H9 (cell line): ENCODE measurements at regions not wholly inside any gene's neighbourhood (a gene's known extent, or its start where the extent isn't known, plus 50 kb on each side); places are given as distances from the start of the nearest gene placed in this dataset.

ENCODE experiments used
- DNase-seq: peaks from one replicate; pipeline ENCODE4 v3.0.0-alpha.2; 2017
- H2AFZ ChIP-seq: one replicate; pipeline ENCODE4 v1.6.1; 2013; ENCODE audit warnings: mild to moderate bottlenecking, low read length, control low read depth, moderate library complexity
- H2AK5ac ChIP-seq: 2 replicates; pipeline ENCODE4 v1.6.1; 2013; ENCODE audit warnings: low read length, control low read depth, mixed read lengths; ENCODE audit not compliant: insufficient read length
- H2BK120ac ChIP-seq: one replicate; pipeline ENCODE4 v1.6.1; 2013; ENCODE audit warnings: low read depth, mild to moderate bottlenecking, low read length, control low read depth, inconsistent platforms; ENCODE audit not compliant: poor library complexity, severe bottlenecking
- H2BK12ac ChIP-seq: 2 replicates; pipeline ENCODE4 v1.6.1; 2013; ENCODE audit warnings: low read length, control low read depth, mixed read lengths, low read depth; ENCODE audit not compliant: insufficient read length
- H2BK15ac ChIP-seq: 2 replicates; pipeline ENCODE4 v1.6.1; 2013; ENCODE audit warnings: low read depth, low read length, control low read depth
- H2BK20ac ChIP-seq: one replicate; pipeline ENCODE4 v1.6.1; 2013; ENCODE audit warnings: low read depth, mild to moderate bottlenecking, low read length, control low read depth, inconsistent platforms; ENCODE audit not compliant: poor library complexity, severe bottlenecking
- H2BK5ac ChIP-seq: 2 replicates; pipeline ENCODE4 v1.6.1; 2013; ENCODE audit warnings: low read length, control low read depth, mixed read lengths; ENCODE audit not compliant: insufficient read length
- H3K14ac ChIP-seq: 2 replicates; pipeline ENCODE4 v1.6.1; 2013; ENCODE audit warnings: low read length, control low read depth; ENCODE audit not compliant: insufficient read depth
- H3K18ac ChIP-seq: 2 replicates; pipeline ENCODE4 v1.6.1; 2013; ENCODE audit warnings: low read depth, mild to moderate bottlenecking, mixed read lengths, low read length, control low read depth; ENCODE audit not compliant: insufficient read length
- H3K23ac ChIP-seq: 2 replicates; pipeline ENCODE4 v1.6.1; 2013; ENCODE audit warnings: low read length, control low read depth, mixed read lengths, low read depth; ENCODE audit not compliant: insufficient read length
- H3K23me2 ChIP-seq: 2 replicates; pipeline ENCODE4 v1.6.1; 2013; ENCODE audit warnings: low read depth, mild to moderate bottlenecking, mixed read lengths, low read length, control low read depth; ENCODE audit not compliant: insufficient read length, poor library complexity, severe bottlenecking
- H3K27ac ChIP-seq: 2 replicates; pipeline ENCODE4 v1.5.1; 2013; ENCODE audit warnings: low read length, control low read depth, mixed read lengths, low read depth; ENCODE audit not compliant: insufficient read length
- H3K27me3 ChIP-seq: 2 replicates; pipeline ENCODE4 v1.6.1; 2013; ENCODE audit warnings: low read length, control low read depth, inconsistent platforms; ENCODE audit not compliant: insufficient read depth
- H3K4ac ChIP-seq: 2 replicates; pipeline ENCODE4 v1.6.1; 2013; ENCODE audit warnings: low read depth, mild to moderate bottlenecking, control low read depth, inconsistent platforms, low read length, moderate library complexity
- H3K4me1 ChIP-seq: 2 replicates; pipeline ENCODE4 v1.6.1; 2013; ENCODE audit warnings: low read length, control low read depth, inconsistent platforms; ENCODE audit not compliant: insufficient read depth
- H3K4me2 ChIP-seq: 2 replicates; pipeline ENCODE4 v1.6.1; 2013; ENCODE audit warnings: low read length, control low read depth, mixed read lengths; ENCODE audit not compliant: insufficient read length, insufficient read depth
- H3K56ac ChIP-seq: 2 replicates; pipeline ENCODE4 v1.6.1; 2013; ENCODE audit warnings: low read depth, mild to moderate bottlenecking, mixed read lengths, low read length, control low read depth; ENCODE audit not compliant: insufficient read length
- H3K79me1 ChIP-seq: 2 replicates; pipeline ENCODE4 v1.6.1; 2013; ENCODE audit warnings: low read depth, mild to moderate bottlenecking, moderate library complexity, low read length, control low read depth, inconsistent platforms; ENCODE audit not compliant: insufficient read depth, poor library complexity, severe bottlenecking
- H3K79me2 ChIP-seq: 2 replicates; pipeline ENCODE4 v1.6.1; 2013; ENCODE audit warnings: low read length, control low read depth, inconsistent platforms; ENCODE audit not compliant: insufficient read depth
- H3K9ac ChIP-seq: 2 replicates; pipeline ENCODE4 v1.6.1; 2013; ENCODE audit warnings: low read length, control low read depth, mixed read lengths; ENCODE audit not compliant: insufficient read length; ENCODE audit errors: extremely low read depth
- H3K9me3 ChIP-seq: one replicate; pipeline ENCODE4 v1.6.1; 2013; ENCODE audit warnings: low read depth, low read length, inconsistent platforms; ENCODE audit not compliant: control insufficient read depth
- H3T11ph ChIP-seq: one replicate; pipeline ENCODE4 v1.6.1; 2013; ENCODE audit warnings: mild to moderate bottlenecking, low read length, control low read depth, inconsistent platforms
- H4K20me1 ChIP-seq: one replicate; pipeline ENCODE4 v1.6.1; 2013; ENCODE audit not compliant: control insufficient read depth, insufficient read length, insufficient read depth
- H4K5ac ChIP-seq: 2 replicates; pipeline ENCODE4 v1.6.1; 2013; ENCODE audit warnings: low read depth, mild to moderate bottlenecking, mixed read lengths, low read length, control low read depth; ENCODE audit not compliant: insufficient read length
- H4K8ac ChIP-seq: replicated peaks from 2 replicates; pipeline ENCODE4 v1.6.1; 2013; ENCODE audit warnings: low read length, control low read depth, mixed read lengths, low read depth; ENCODE audit not compliant: insufficient read length
- H4K91ac ChIP-seq: 2 replicates; pipeline ENCODE4 v1.6.1; 2013; ENCODE audit warnings: low read depth, mild to moderate bottlenecking, moderate library complexity, mixed read lengths, low read length, control low read depth; ENCODE audit not compliant: insufficient read length
- H3K27ac Mint-ChIP-seq, 3 experiments: 2 replicates in 2 of 3; 3 replicates in 1 of 3; pipeline ENCODE4 v1.8.0; 2020 to 2021; ENCODE audit warnings: mixed read lengths in 3 of 3, mild to moderate bottlenecking in 1 of 3, moderate library complexity in 1 of 3
- H3K27me3 Mint-ChIP-seq: 2 replicates; pipeline ENCODE4 v1.8.0; 2021; ENCODE audit warnings: low read depth, mild to moderate bottlenecking, moderate library complexity, mixed read lengths
- H3K36me3 Mint-ChIP-seq, 3 experiments: 2 replicates in 2 of 3; 3 replicates in 1 of 3; pipeline ENCODE4 v1.8.0; 2020 to 2021; ENCODE audit warnings: low read depth in 3 of 3, mixed read lengths in 3 of 3; ENCODE audit not compliant: insufficient read depth in 1 of 3
- H3K4me1 Mint-ChIP-seq, 2 experiments: 2 replicates each; pipeline ENCODE4 v1.8.0; 2020; ENCODE audit warnings: mixed read lengths in 2 of 2
- H3K4me3 Mint-ChIP-seq, 2 experiments: 2 replicates in 1 of 2; 3 replicates in 1 of 2; pipeline ENCODE4 v1.8.0; 2020 to 2021; ENCODE audit warnings: mild to moderate bottlenecking in 2 of 2, mixed read lengths in 2 of 2, moderate library complexity in 1 of 2
- H3K9me3 Mint-ChIP-seq, 2 experiments: 2 replicates in 1 of 2; 3 replicates in 1 of 2; pipeline ENCODE4 v1.8.0; 2020; ENCODE audit warnings: mild to moderate bottlenecking in 2 of 2, mixed read lengths in 2 of 2, moderate library complexity in 1 of 2
- CTCF ChIP-seq: fragments of 200-600 bp; sonication (generic); conservative IDR thresholded peaks from 3 replicates; pipeline ENCODE4 v1.8.0; 2021; ENCODE audit warnings: antibody characterized with exemption, mild to moderate bottlenecking
- WGBS: extraction: QIAGEN DNeasy Blood & Tissue Kit; methylation state at CpG from one replicate; pipeline ENCODE4 v1.1.7; 2013; ENCODE audit warnings: missing lambda C conversion rate, low lambda C conversion rate, mixed read lengths; ENCODE audit not compliant: insufficient read length; ENCODE audit errors: extremely low coverage; 5-methylcytosine and 5-hydroxymethylcytosine counted together

GRCh38 chr1:58854576-58854975, 70.7 kb upstream of the JUN start:
- Histone ChIP-seq H3K4me2 (no peak overlapping the region), H3K4ac (no peak overlapping the region), H2BK5ac (no peak overlapping the region), H4K20me1 (no peaks in the 10 kb centered on the region), H3K23me2 (no peaks in the 10 kb centered on the region), H2BK20ac (no peak overlapping the region), H3K23ac (no peak overlapping the region), H3K9ac (no peak overlapping the region), H4K8ac (no peak overlapping the region), H3K56ac (no peak overlapping the region), H3K4me1 (peaks cover 8% of the 10 kb centered on the region), H2BK12ac (no peak overlapping the region), H2AK5ac (no peak overlapping the region), H2AFZ (no peak overlapping the region), H4K91ac (no peak overlapping the region), H3K79me2 (no peaks in the 10 kb centered on the region), H4K5ac (no peak overlapping the region), H3K27ac (no peak overlapping the region), H3T11ph (no peak overlapping the region), H2BK120ac (no peak overlapping the region), H3K18ac (no peak overlapping the region), H3K9me3 (no peaks in the 10 kb centered on the region), H2BK15ac (no peak overlapping the region), H3K14ac (no peak overlapping the region), H3K27me3 (no peaks in the 10 kb centered on the region), H3K79me1 (no peaks in the 10 kb centered on the region)
- WGBS = no CpG with 5 or more reads among the region's 2 CpGs
- no peak for DNase-seq
- Mint-ChIP-seq H3K36me3 (no peaks in the 10 kb centered on the region), H3K9me3 (no peaks in the 10 kb centered on the region), H3K4me1 (peaks cover 21 to 29% of the 10 kb centered on the region in 2 experiments), H3K27ac (no peak overlapping the region), H3K4me3 (no peak overlapping the region), H3K27me3 (peaks cover 3% of the 10 kb centered on the region)
- TF ChIP-seq CTCF = no peak
